ENCODE measurements at regions not wholly inside any gene's neighbourhood (a gene's known extent, or its start where the extent isn't known, plus 50 kb on each side); places are given as distances from the start of the nearest gene placed in this dataset.

- no peak for TF ChIP-seq E2F6 (IDR thresholded peaks at IDR 0.05)
These were observed 139.3 kb upstream of the COL21A1 start (continued) for GRCh38 chr6:56386717-56387116.
